ENCODE measurements at regions not wholly inside any gene's neighbourhood (a gene's known extent, or its start where the extent isn't known, plus 50 kb on each side); places are given as distances from the start of the nearest gene placed in this dataset.

- H4K91ac ChIP-seq (replicated peaks; ENCODE audit: insufficient read length, low read length): no peak overlapping the region
- no peak overlapping the region for H2BK5ac ChIP-seq (ENCODE audit: low read depth, low read length)
- ChIA-PET CTCF (ENCODE audit: partially characterized antibody) (no interaction called here), POLR2A (ENCODE audit: partially characterized antibody) (no interaction called here)
- H3K4ac ChIP-seq (replicated peaks; ENCODE audit: insufficient read length, low read depth, low read length): no peak overlapping the region
- no peak overlapping the region for H3K27ac ChIP-seq (ENCODE audit: low read depth, low read length)
- no peak overlapping the region for H3K4me3 ChIP-seq (ENCODE audit: extremely low read depth in 1 of 4, insufficient read depth in 2 of 4, low read depth in 3 of 4, low read length in 4 of 4)
- H3K18ac ChIP-seq (ENCODE audit: extremely low read depth, low read length): no peak overlapping the region
- H2BK12ac ChIP-seq (ENCODE audit: low read depth, low read length): no peak overlapping the region
- no peaks in the 10 kb centered on the region for H3K36me3 ChIP-seq (ENCODE audit: control insufficient read depth in 2 of 4, insufficient read depth in 4 of 4, low read length in 3 of 4)
- no peaks in the 10 kb centered on the region for H3K79me1 ChIP-seq (ENCODE audit: low read depth, low read length)
- H4K5ac ChIP-seq (ENCODE audit: insufficient read length, low read depth, low read length): no peak overlapping the region
- TF ChIP-seq, protein P1, sequence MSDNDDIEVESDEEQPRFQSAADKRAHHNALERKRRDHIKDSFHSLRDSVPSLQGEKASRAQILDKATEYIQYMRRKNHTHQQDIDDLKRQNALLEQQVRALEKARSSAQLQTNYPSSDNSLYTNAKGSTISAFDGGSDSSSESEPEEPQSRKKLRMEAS (IDR thresholded peaks at IDR 0.05): no peak
- TF ChIP-seq SAP30 (IDR thresholded peaks at IDR 0.05; ENCODE audit: insufficient read depth, insufficient replicate concordance, low read length): no peak
- TF ChIP-seq BRCA1 (IDR thresholded peaks at IDR 0.05; ENCODE audit: low read depth, low read length): no peak
- no peak for TF ChIP-seq E2F6 (IDR thresholded peaks at IDR 0.05)
- H3K9ac ChIP-seq (replicated peaks in 1 of 4; ENCODE audit: extremely low read depth in 1 of 4, low read depth in 3 of 4, low read length in 3 of 4): no peak overlapping the region
- H2AFZ ChIP-seq (ENCODE audit: low read length): no peak overlapping the region
- H3K14ac ChIP-seq (ENCODE audit: insufficient read length): no peak overlapping the region
- H4K20me1 ChIP-seq (replicated peaks in 1 of 2; ENCODE audit: control insufficient read depth in 1 of 2, insufficient read depth in 2 of 2, low read length in 2 of 2): no peaks in the 10 kb centered on the region
- 97% methylated on average over 3 of the region's 3 CpGs; no CpG with 5 or more reads in 1 of the 2 experiments for WGBS, 2 experiments (ENCODE audit: extremely low coverage in 1 of 2, insufficient coverage in 1 of 2, insufficient read length in 1 of 2, insufficient replicate concordance in 2 of 2, low coverage in 1 of 2, low lambda C conversion rate in 2 of 2, missing lambda C conversion rate in 1 of 2)
- H2BK15ac ChIP-seq (ENCODE audit: low read length): no peak overlapping the region
- FAIRE-seq (no peak), DNase-seq (ENCODE audit: low read depth in 1 of 2, low spot score in 2 of 2) (no peak)
- H3K23me2 ChIP-seq (ENCODE audit: low read depth, low read length): no peaks in the 10 kb centered on the region
- no peaks in the 10 kb centered on the region for H3K79me2 ChIP-seq (ENCODE audit: control insufficient read depth in 1 of 2, insufficient read depth in 2 of 2, low read length in 2 of 2)
- no peak overlapping the region for H2BK120ac ChIP-seq (replicated peaks; ENCODE audit: low read depth, low read length)
- H3K27me3 ChIP-seq (replicated peaks in 1 of 4; ENCODE audit: control insufficient read depth in 3 of 4, extremely low read depth in 1 of 4, insufficient read depth in 3 of 4, low read length in 3 of 4): no peaks in the 10 kb centered on the region
- H3K4me2 ChIP-seq (ENCODE audit: insufficient read depth in 1 of 2, low read depth in 2 of 2, low read length in 2 of 2): no peak overlapping the region
- no peak overlapping the region for H3K23ac ChIP-seq (ENCODE audit: insufficient read length)
- peaks cover 1 to 7% (median 4%) of the 10 kb centered on the region in 4 experiments; a peak in 3 of 7 replicates for H3K4me1 ChIP-seq (replicated peaks in 1 of 4; ENCODE audit: control insufficient read depth in 3 of 4, insufficient read depth in 4 of 4, low read length in 3 of 4)
- H2BK20ac ChIP-seq (ENCODE audit: low read length): no peak overlapping the region
- H4K8ac ChIP-seq (ENCODE audit: extremely low read depth, insufficient read depth, low read length): no peak overlapping the region
- H3K9me3 ChIP-seq (ENCODE audit: insufficient read depth in 2 of 2, low read depth in 1 of 2, low read length in 1 of 2): peaks cover 3% of the 10 kb centered on the region in 2 experiments; a peak in 1 of 4 replicates
- no peak overlapping the region for H2AK5ac ChIP-seq (ENCODE audit: low read depth, low read length)
- no peak overlapping the region for H3K56ac ChIP-seq (replicated peaks; ENCODE audit: insufficient read length, low read depth, low read length)
These were observed 894.4 kb downstream of the SORCS3 start for GRCh38 chr10:105535478-105535877.
